HG02588 (cell line): ENCODE measurements at regions not wholly inside any gene's neighbourhood (a gene's known extent, or its start where the extent isn't known, plus 50 kb on each side); places are given as distances from the start of the nearest gene placed in this dataset.
"Not testable (repeated sequence)": the region's sequence is repeated elsewhere in the genome, so short reads cannot be mapped to it uniquely, and the experiment has no call there.

Experiments
- ATAC-seq: cut with Tn5 transposase; IDR thresholded peaks from one replicate; pipeline ENCODE4 v1.9.1; 2021; ENCODE audit warnings: mild to moderate bottlenecking, moderate library complexity; ENCODE audit not compliant: unreplicated experiment

GRCh38 chr5:45893309-45893708 lies 197.1 kb upstream of the HCN1 start:
- no peak for ATAC-seq

GRCh38 chr5:45890441-45891080 lies 194.4 kb upstream of the HCN1 start:
- not testable (repeated sequence) for ATAC-seq

- ATAC-seq = no peak
Observed at GRCh38 chr5:45862763-45863162, 166.6 kb upstream of the HCN1 start.

- no peak for ATAC-seq
Observed at GRCh38 chr5:45847877-45848276, 151.7 kb upstream of the HCN1 start.

GRCh38 chr5:45826055-45826454 lies 129.9 kb upstream of the HCN1 start:
- ATAC-seq = no peak

GRCh38 chr5:45800331-45800730 lies 104.2 kb upstream of the HCN1 start:
- no peak for ATAC-seq

GRCh38 chr5:45799388-45799787 lies 103.2 kb upstream of the HCN1 start:
- ATAC-seq = no peak

GRCh38 chr5:45796959-45797553 lies 100.9 kb upstream of the HCN1 start:
- no peak for ATAC-seq

- ATAC-seq = no peak
Observed at GRCh38 chr5:45795458-45795857, 99.3 kb upstream of the HCN1 start.

GRCh38 chr5:45793638-45794532 lies 97.7 kb upstream of the HCN1 start:
- peak; percentile 88 for ATAC-seq

GRCh38 chr5:45779874-45780671 lies 83.9 kb upstream of the HCN1 start:
- ATAC-seq = no peak

- ATAC-seq = no peak
Observed at GRCh38 chr5:45774528-45774927, 78.3 kb upstream of the HCN1 start.

GRCh38 chr5:45772402-45772801 lies 76.2 kb upstream of the HCN1 start:
- ATAC-seq = no peak

- ATAC-seq = no peak
Observed at GRCh38 chr5:45765561-45765960, 69.4 kb upstream of the HCN1 start.

GRCh38 chr5:45750574-45750973 lies 54.4 kb upstream of the HCN1 start:
- no peak for ATAC-seq

GRCh38 chr5:45748511-45748910 lies 52.3 kb upstream of the HCN1 start:
- ATAC-seq = not testable (repeated sequence)
